ENCODE measurements at regions not wholly inside any gene's neighbourhood (a gene's known extent, or its start where the extent isn't known, plus 50 kb on each side); places are given as distances from the start of the nearest gene placed in this dataset.

- Mint-ChIP-seq H3K4me1 (ENCODE audit: low read depth, unreplicated experiment) (no peaks in the 10 kb centered on the region), H3K27me3 (ENCODE audit: insufficient read depth, unreplicated experiment) (no peaks in the 10 kb centered on the region), H3K4me3 (ENCODE audit: unreplicated experiment) (no peak overlapping the region), H3K9me3 (ENCODE audit: unreplicated experiment) (no peaks in the 10 kb centered on the region), H3K36me3 (ENCODE audit: insufficient read depth, unreplicated experiment) (no peaks in the 10 kb centered on the region), H3K27ac (ENCODE audit: unreplicated experiment) (no peak overlapping the region)
- no peaks in the 10 kb centered on the region for H3K27me3 ChIP-seq (replicated peaks; ENCODE audit: control insufficient read depth, insufficient read depth, low read length)
- no peaks in the 10 kb centered on the region for H3K4me1 ChIP-seq
- no peak overlapping the region for H3K4me3 ChIP-seq (ENCODE audit: low read depth, low read length)
- ChIA-PET CTCF (no interaction called here), POLR2A (no interaction called here)
- no peak for TF ChIP-seq CTCF (IDR thresholded peaks at IDR 0.05; ENCODE audit: insufficient read depth in 1 of 2, low read depth in 1 of 2, low read length in 1 of 2, severe bottlenecking in 1 of 2, unreplicated experiment in 1 of 2)
- intact Hi-C loops (cut with micrococcal nuclease; ENCODE audit: unreplicated experiment), result no loop called here
- DNase-seq, result no peak
- H3K9me3 ChIP-seq, result 0 out of 2 replicates have a peak, but pooled peaks cover 6% of the 10 kb centered on the region
- H3K36me3 ChIP-seq (ENCODE audit: control insufficient read depth, insufficient read depth, low read length), result no peaks in the 10 kb centered on the region
- BruUV-seq (replicated peaks), result no TSS peak
Measured at GRCh38 chr9:135224921-135225541, 137.6 kb downstream of the OLFM1 start.

GRCh38 chr9:135225619-135226228, 138.3 kb downstream of the OLFM1 start:
- no peaks in the 10 kb centered on the region for H3K4me1 Mint-ChIP-seq (ENCODE audit: low read depth, unreplicated experiment)
- CTCF ChIA-PET, result no interaction called here
- no peak for TF ChIP-seq CTCF (IDR thresholded peaks at IDR 0.05; ENCODE audit: insufficient read depth in 1 of 2, low read depth in 1 of 2, low read length in 1 of 2, severe bottlenecking in 1 of 2, unreplicated experiment in 1 of 2)

GRCh38 chr9:135226369-135227050, 139.0 kb downstream of the OLFM1 start:
- no peak overlapping the region for H3K4me3 Mint-ChIP-seq (ENCODE audit: unreplicated experiment)
- no peaks in the 10 kb centered on the region for H3K4me1 ChIP-seq
- no TSS peak for BruUV-seq (replicated peaks)

More at GRCh38 chr9:135225619-135226228, 138.3 kb downstream of the OLFM1 start:
- H3K4me3 Mint-ChIP-seq (ENCODE audit: unreplicated experiment), result no peak overlapping the region
- H3K36me3 Mint-ChIP-seq (ENCODE audit: insufficient read depth, unreplicated experiment), result no peaks in the 10 kb centered on the region
- no peaks in the 10 kb centered on the region for H3K27me3 ChIP-seq (replicated peaks; ENCODE audit: control insufficient read depth, insufficient read depth, low read length)
- H3K4me3 ChIP-seq (ENCODE audit: low read depth, low read length), result no peak overlapping the region
- no peak overlapping the region for H3K27ac Mint-ChIP-seq (ENCODE audit: unreplicated experiment)
- POLR2A ChIA-PET, result no interaction called here
- H3K36me3 ChIP-seq (ENCODE audit: control insufficient read depth, insufficient read depth, low read length), result no peaks in the 10 kb centered on the region
- intact Hi-C loops (cut with micrococcal nuclease; ENCODE audit: unreplicated experiment), result no loop called here
- no peak for DNase-seq
- no peaks in the 10 kb centered on the region for H3K27me3 Mint-ChIP-seq (ENCODE audit: insufficient read depth, unreplicated experiment)
- no peaks in the 10 kb centered on the region for H3K4me1 ChIP-seq
- no TSS peak for BruUV-seq (replicated peaks)
- no peaks in the 10 kb centered on the region for H3K9me3 Mint-ChIP-seq (ENCODE audit: unreplicated experiment)
- 0 out of 2 replicates have a peak, but pooled peaks cover 6% of the 10 kb centered on the region for H3K9me3 ChIP-seq

More at GRCh38 chr9:135226369-135227050, 139.0 kb downstream of the OLFM1 start:
- Histone ChIP-seq H3K9me3 (0 out of 2 replicates have a peak, but pooled peaks cover 6% of the 10 kb centered on the region), H3K4me3 (ENCODE audit: low read depth, low read length) (no peak overlapping the region), H3K36me3 (ENCODE audit: control insufficient read depth, insufficient read depth, low read length) (no peaks in the 10 kb centered on the region), H3K27me3 (replicated peaks; ENCODE audit: control insufficient read depth, insufficient read depth, low read length) (no peaks in the 10 kb centered on the region)
- POLR2A ChIA-PET, result no interaction called here
- Mint-ChIP-seq H3K27ac (ENCODE audit: unreplicated experiment) (no peak overlapping the region), H3K36me3 (ENCODE audit: insufficient read depth, unreplicated experiment) (no peaks in the 10 kb centered on the region), H3K4me1 (ENCODE audit: low read depth, unreplicated experiment) (no peaks in the 10 kb centered on the region), H3K9me3 (ENCODE audit: unreplicated experiment) (no peaks in the 10 kb centered on the region), H3K27me3 (ENCODE audit: insufficient read depth, unreplicated experiment) (peaks cover 2% of the 10 kb centered on the region)
- CTCF ChIA-PET, result no interaction called here
- intact Hi-C loops (cut with micrococcal nuclease; ENCODE audit: unreplicated experiment), result no loop called here
- DNase-seq, result no peak
- no peak for TF ChIP-seq CTCF (IDR thresholded peaks at IDR 0.05; ENCODE audit: insufficient read depth in 1 of 2, low read depth in 1 of 2, low read length in 1 of 2, severe bottlenecking in 1 of 2, unreplicated experiment in 1 of 2)

Measured in Caco-2 (cell line).